Mesendoderm (in vitro differentiated cells): ENCODE measurements at regions not wholly inside any gene's neighbourhood (a gene's known extent, or its start where the extent isn't known, plus 50 kb on each side); places are given as distances from the start of the nearest gene placed in this dataset.

Source experiments
- DNase-seq: peaks from one replicate; pipeline ENCODE4 v3.0.0; 2013
- H2AK5ac ChIP-seq: 2 replicates; pipeline ENCODE4 v1.6.1; 2013; ENCODE audit warnings: low read length, inconsistent platforms
- H2BK120ac ChIP-seq: 2 replicates; pipeline ENCODE4 v1.6.1; 2013; ENCODE audit warnings: low read depth, mild to moderate bottlenecking, low read length, moderate library complexity, mixed read lengths
- H2BK15ac ChIP-seq: replicated peaks from 2 replicates; pipeline ENCODE4 v1.6.1; 2013; ENCODE audit warnings: low read depth, mild to moderate bottlenecking, moderate library complexity
- H2BK5ac ChIP-seq: 2 replicates; pipeline ENCODE4 v1.6.1; 2013; ENCODE audit warnings: low read length, inconsistent platforms
- H3K18ac ChIP-seq: 2 replicates; pipeline ENCODE4 v1.6.1; 2013; ENCODE audit warnings: mild to moderate bottlenecking, low read length, mixed read lengths
- H3K23ac ChIP-seq: one replicate; pipeline ENCODE4 v1.6.1; 2013; ENCODE audit warnings: low read length
- H3K27ac ChIP-seq: 2 replicates; pipeline ENCODE4 v1.5.1; 2013; ENCODE audit warnings: low read depth, mild to moderate bottlenecking, inconsistent platforms, low read length, moderate library complexity
- H3K27me3 ChIP-seq: 2 replicates; pipeline ENCODE4 v1.6.1; 2013; ENCODE audit warnings: low read length, control low read depth, mild to moderate bottlenecking, inconsistent platforms; ENCODE audit not compliant: insufficient read depth, poor library complexity
- H3K36me3 ChIP-seq: 2 replicates; pipeline ENCODE4 v1.6.1; 2013; ENCODE audit warnings: low read length, inconsistent platforms; ENCODE audit not compliant: control insufficient read depth, insufficient read depth
- H3K4ac ChIP-seq: one replicate; pipeline ENCODE4 v1.6.1; 2013; ENCODE audit warnings: low read depth, mild to moderate bottlenecking, low read length, moderate library complexity
- H3K4me1 ChIP-seq: 2 replicates; pipeline ENCODE4 v1.6.1; 2013; ENCODE audit warnings: low read depth, low read length, inconsistent platforms; ENCODE audit not compliant: control insufficient read depth
- H3K4me2 ChIP-seq: 2 replicates; pipeline ENCODE4 v1.6.1; 2013; ENCODE audit warnings: low read length
- H3K4me3 ChIP-seq: 2 replicates; pipeline ENCODE4 v1.5.1; 2013; ENCODE audit warnings: mild to moderate bottlenecking, low read length
- H3K56ac ChIP-seq: one replicate; pipeline ENCODE4 v1.6.1; 2013; ENCODE audit warnings: low read length
- H3K79me1 ChIP-seq: 2 replicates; pipeline ENCODE4 v1.6.1; 2013; ENCODE audit warnings: low read length, inconsistent platforms
- H3K79me2 ChIP-seq: 2 replicates; pipeline ENCODE4 v1.6.1; 2013; ENCODE audit warnings: mild to moderate bottlenecking, low read length; ENCODE audit not compliant: control insufficient read depth, insufficient read depth
- H3K9ac ChIP-seq: 2 replicates; pipeline ENCODE4 v1.6.1; 2013; ENCODE audit warnings: low read length, inconsistent platforms
- H4K5ac ChIP-seq: one replicate; pipeline ENCODE4 v1.6.1; 2013; ENCODE audit warnings: low read length
- H4K8ac ChIP-seq: one replicate; pipeline ENCODE4 v1.6.1; 2013; ENCODE audit warnings: low read depth, mild to moderate bottlenecking, control low read depth, low read length, moderate library complexity
- WGBS: extraction: QIAGEN DNeasy Blood & Tissue Kit; methylation state at CpG from one replicate; pipeline ENCODE4 v1.1.7; 2013; ENCODE audit warnings: low lambda C conversion rate, missing lambda C conversion rate; ENCODE audit not compliant: insufficient coverage; ENCODE audit errors: extremely low coverage; 5-methylcytosine and 5-hydroxymethylcytosine counted together

DNA sequence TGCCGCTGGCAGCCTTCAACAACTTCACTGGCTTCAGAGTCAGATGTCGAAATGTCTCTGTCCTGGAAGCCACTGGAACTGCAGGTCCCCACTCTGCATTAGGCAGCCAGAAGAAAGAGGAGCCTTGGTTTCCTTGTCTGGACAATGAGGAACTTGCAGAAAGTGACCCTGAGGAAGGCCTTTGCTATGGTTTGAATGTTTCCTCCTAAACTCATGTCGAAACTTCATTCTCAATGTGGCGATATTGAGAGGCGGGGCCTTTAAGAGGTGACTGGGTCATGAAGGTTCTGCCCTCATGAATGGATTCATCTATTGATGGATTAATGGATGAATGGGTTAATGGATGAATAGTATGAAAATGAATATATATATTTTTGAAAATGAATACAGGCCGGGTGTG is 61.6 kb upstream of the GPR26 start:
- H4K8ac ChIP-seq, result no peak overlapping the region
- H4K5ac ChIP-seq, result no peak overlapping the region
- H3K4me3 ChIP-seq, result no peak overlapping the region
- H3K18ac ChIP-seq, result no peak overlapping the region
- no peak overlapping the region for H3K23ac ChIP-seq
- peaks cover 2% of the 10 kb centered on the region for H3K27me3 ChIP-seq
- WGBS, result 100% methylated on average over 1 of the region's 6 CpGs
- no peak overlapping the region for H3K56ac ChIP-seq
- no peak overlapping the region for H3K9ac ChIP-seq
- H2BK15ac ChIP-seq, result no peak overlapping the region
- no peaks in the 10 kb centered on the region for H3K79me2 ChIP-seq
- H2BK120ac ChIP-seq, result no peak overlapping the region
- H3K36me3 ChIP-seq, result no peaks in the 10 kb centered on the region
- no peak overlapping the region for H2AK5ac ChIP-seq
- no peak overlapping the region for H3K4me2 ChIP-seq
- H3K27ac ChIP-seq, result no peak overlapping the region
- H3K4ac ChIP-seq, result no peak overlapping the region
- H3K4me1 ChIP-seq, result peaks cover 7% of the 10 kb centered on the region
- H2BK5ac ChIP-seq, result no peak overlapping the region
- no peaks in the 10 kb centered on the region for H3K79me1 ChIP-seq
- DNase-seq, result no peak

DNA sequence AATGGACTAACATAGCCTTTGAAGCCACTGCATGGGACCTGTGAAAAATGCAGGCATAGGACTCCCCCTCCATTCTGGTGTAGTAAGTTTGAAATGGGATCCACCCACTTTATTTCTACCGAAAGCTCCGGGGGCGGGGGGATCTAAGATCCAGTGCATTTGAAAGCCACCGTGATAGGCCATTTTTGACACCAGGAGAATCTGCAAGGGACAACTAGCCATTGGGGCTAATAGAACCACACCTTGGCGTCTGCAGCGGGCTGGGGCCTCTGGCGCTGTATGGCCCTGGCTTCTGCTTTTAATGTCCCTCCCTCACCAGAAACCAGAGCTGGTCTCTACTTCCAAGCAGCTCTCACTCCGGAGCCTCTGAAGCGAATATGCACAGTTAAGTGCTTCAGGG is 60.1 kb upstream of the GPR26 start:
- Histone ChIP-seq H4K8ac (no peak overlapping the region), H3K23ac (no peak overlapping the region), H3K18ac (no peak overlapping the region), H2BK120ac (no peak overlapping the region), H3K4me3 (no peak overlapping the region), H3K27ac (no peak overlapping the region), H3K36me3 (no peaks in the 10 kb centered on the region), H3K56ac (no peak overlapping the region), H3K79me2 (no peaks in the 10 kb centered on the region), H2AK5ac (no peak overlapping the region), H3K4ac (no peak overlapping the region), H3K27me3 (no peaks in the 10 kb centered on the region), H3K4me2 (no peak overlapping the region), H3K9ac (no peak overlapping the region), H3K79me1 (no peaks in the 10 kb centered on the region), H3K4me1 (peaks cover 7% of the 10 kb centered on the region), H2BK5ac (no peak overlapping the region), H2BK15ac (no peak overlapping the region), H4K5ac (no peak overlapping the region)
- no CpG with 5 or more reads among the region's 9 CpGs for WGBS
- no peak for DNase-seq

DNA sequence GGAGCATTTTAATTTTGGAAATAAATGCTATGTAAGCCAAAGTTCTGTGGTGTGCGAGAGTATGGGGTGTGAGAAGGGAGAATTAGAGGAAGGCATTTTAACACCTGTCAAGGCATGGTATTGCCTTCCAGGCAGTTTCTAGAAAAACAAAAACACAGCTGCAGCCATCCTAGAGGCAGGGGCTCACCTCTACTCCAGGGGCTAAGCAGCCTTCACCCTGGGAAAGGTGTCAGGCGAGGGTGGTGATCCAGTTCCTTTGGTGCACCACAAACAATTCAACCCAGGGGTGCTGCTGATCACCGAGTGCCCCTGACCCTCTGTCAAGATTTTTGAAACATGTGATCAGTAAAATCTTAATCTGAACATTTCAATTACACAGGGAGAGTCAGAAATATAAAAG is 59.2 kb upstream of the GPR26 start:
- H3K23ac ChIP-seq, result no peak overlapping the region
- H3K4me3 ChIP-seq, result no peak overlapping the region
- H2BK15ac ChIP-seq, result no peak overlapping the region
- no peaks in the 10 kb centered on the region for H3K79me1 ChIP-seq
- H3K79me2 ChIP-seq, result no peaks in the 10 kb centered on the region
- H3K18ac ChIP-seq, result no peak overlapping the region
- no peak overlapping the region for H4K5ac ChIP-seq
- DNase-seq, result no peak
- no peak overlapping the region for H2AK5ac ChIP-seq
- no peaks in the 10 kb centered on the region for H3K27me3 ChIP-seq
- H4K8ac ChIP-seq, result no peak overlapping the region
- H3K36me3 ChIP-seq, result no peaks in the 10 kb centered on the region
- H3K4ac ChIP-seq, result no peak overlapping the region
- H3K56ac ChIP-seq, result no peak overlapping the region
- peaks cover 7% of the 10 kb centered on the region for H3K4me1 ChIP-seq
- no peak overlapping the region for H3K4me2 ChIP-seq
- H2BK5ac ChIP-seq, result no peak overlapping the region
- H3K9ac ChIP-seq, result no peak overlapping the region
- H3K27ac ChIP-seq, result peak overlapping the region; percentile 6
- no CpG with 5 or more reads among the region's 3 CpGs for WGBS
- H2BK120ac ChIP-seq, result no peak overlapping the region

DNA sequence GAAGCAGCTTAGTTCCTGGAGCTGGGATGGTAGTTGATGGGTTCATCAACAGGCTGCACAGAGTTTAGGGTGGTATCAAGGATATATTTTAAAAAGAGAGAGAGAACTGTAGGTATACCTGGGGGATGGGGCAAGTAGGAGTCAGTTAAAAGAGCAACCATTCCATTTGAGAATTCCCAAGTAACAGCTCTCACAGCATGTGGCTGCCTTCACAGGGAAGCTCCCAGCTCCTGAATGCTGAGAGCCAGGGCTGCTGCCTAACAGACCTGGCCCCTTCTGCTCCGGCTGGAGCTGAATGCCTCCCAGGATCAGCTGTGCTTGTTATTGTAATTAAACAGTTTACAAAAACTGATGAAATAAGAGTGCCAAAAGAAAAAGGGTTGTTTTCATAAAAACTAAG is 58.8 kb upstream of the GPR26 start:
- H3K27me3 ChIP-seq, result no peaks in the 10 kb centered on the region
- H3K36me3 ChIP-seq, result no peaks in the 10 kb centered on the region
- H3K4me2 ChIP-seq, result no peak overlapping the region
- no peak overlapping the region for H3K4ac ChIP-seq
- peaks cover 7% of the 10 kb centered on the region for H3K4me1 ChIP-seq
- no peak overlapping the region for H2BK15ac ChIP-seq
- no peaks in the 10 kb centered on the region for H3K79me2 ChIP-seq
- no peak overlapping the region for H3K18ac ChIP-seq
- H3K4me3 ChIP-seq, result no peak overlapping the region
- H4K5ac ChIP-seq, result no peak overlapping the region
- no peak overlapping the region for H3K56ac ChIP-seq
- H2BK120ac ChIP-seq, result no peak overlapping the region
- H3K9ac ChIP-seq, result no peak overlapping the region
- WGBS, result no CpG with 5 or more reads among the region's 1 CpG
- H2BK5ac ChIP-seq, result no peak overlapping the region
- no peak overlapping the region for H4K8ac ChIP-seq
- H3K23ac ChIP-seq, result no peak overlapping the region
- peak; percentile 88 for DNase-seq
- no peaks in the 10 kb centered on the region for H3K79me1 ChIP-seq
- peak overlapping the region; percentile 6 for H3K27ac ChIP-seq
- H2AK5ac ChIP-seq, result no peak overlapping the region

DNA sequence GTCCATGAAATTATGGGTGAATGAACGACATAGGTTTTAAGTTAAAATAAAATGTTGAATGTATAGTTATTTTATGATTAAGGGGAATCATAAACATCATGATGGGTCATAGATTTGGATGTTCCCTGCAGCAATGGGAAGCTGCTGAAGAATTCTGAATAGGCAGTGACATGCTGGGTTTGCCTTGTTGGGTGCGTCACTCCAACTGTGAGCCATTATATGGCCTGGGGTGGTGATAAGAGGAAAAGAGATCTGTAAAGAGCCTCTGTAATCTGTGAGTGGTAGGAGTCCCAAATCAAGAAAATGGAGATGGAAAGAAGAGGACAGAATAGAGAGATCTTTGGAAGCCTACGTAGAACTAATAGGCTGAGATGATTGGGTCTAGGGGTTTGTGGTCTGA is 58.1 kb upstream of the GPR26 start:
- Histone ChIP-seq H3K18ac (no peak overlapping the region), H4K8ac (no peak overlapping the region), H3K23ac (no peak overlapping the region), H2AK5ac (no peak overlapping the region), H3K27me3 (no peaks in the 10 kb centered on the region), H3K4ac (no peak overlapping the region), H3K79me1 (no peaks in the 10 kb centered on the region), H2BK5ac (no peak overlapping the region), H4K5ac (no peak overlapping the region), H3K27ac (no peak overlapping the region), H3K4me3 (no peak overlapping the region), H2BK15ac (no peak overlapping the region), H3K4me1 (peaks cover 7% of the 10 kb centered on the region), H3K36me3 (no peaks in the 10 kb centered on the region), H2BK120ac (no peak overlapping the region), H3K4me2 (no peak overlapping the region), H3K56ac (no peak overlapping the region), H3K79me2 (no peaks in the 10 kb centered on the region), H3K9ac (no peak overlapping the region)
- WGBS, result 92% methylated on average over 1 of the region's 3 CpGs
- peak; percentile 69 for DNase-seq

DNA sequence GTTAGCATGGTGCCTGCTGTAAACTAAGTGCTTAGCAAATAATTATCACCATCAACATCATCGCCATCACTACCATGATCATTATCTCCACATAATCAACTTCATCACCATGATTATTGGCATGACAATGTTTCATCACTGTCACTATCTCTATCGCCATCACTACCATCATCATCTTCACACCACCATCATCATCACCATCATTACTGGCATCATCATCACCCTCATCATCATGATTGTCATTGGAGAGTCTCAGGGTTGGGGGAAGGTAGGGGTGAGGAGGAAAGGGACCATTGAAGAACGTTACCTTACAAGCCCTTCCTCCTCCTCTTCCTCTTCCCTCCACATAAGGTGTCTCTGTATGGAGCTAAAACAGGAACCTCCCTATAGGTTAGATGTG is 54.9 kb upstream of the GPR26 start:
- no peak overlapping the region for H3K23ac ChIP-seq
- H2AK5ac ChIP-seq, result no peak overlapping the region
- H3K4ac ChIP-seq, result no peak overlapping the region
- no CpG with 5 or more reads among the region's 3 CpGs for WGBS
- no peak overlapping the region for H2BK5ac ChIP-seq
- no peaks in the 10 kb centered on the region for H3K27me3 ChIP-seq
- H4K5ac ChIP-seq, result no peak overlapping the region
- H2BK120ac ChIP-seq, result no peak overlapping the region
- peaks cover 7% of the 10 kb centered on the region for H3K4me1 ChIP-seq
- H2BK15ac ChIP-seq, result no peak overlapping the region
- H3K56ac ChIP-seq, result no peak overlapping the region
- H3K4me2 ChIP-seq, result no peak overlapping the region
- H3K27ac ChIP-seq, result no peak overlapping the region
- DNase-seq, result no peak
- H3K9ac ChIP-seq, result no peak overlapping the region
- no peak overlapping the region for H3K18ac ChIP-seq
- no peak overlapping the region for H3K4me3 ChIP-seq
- H3K79me2 ChIP-seq, result no peaks in the 10 kb centered on the region
- no peak overlapping the region for H4K8ac ChIP-seq
- H3K79me1 ChIP-seq, result no peaks in the 10 kb centered on the region
- no peaks in the 10 kb centered on the region for H3K36me3 ChIP-seq
